ENCODE measurements at regions not wholly inside any gene's neighbourhood (a gene's known extent, or its start where the extent isn't known, plus 50 kb on each side); places are given as distances from the start of the nearest gene placed in this dataset.
"Not testable (repeated sequence)": the region's sequence is repeated elsewhere in the genome, so short reads cannot be mapped to it uniquely, and the experiment has no call there.

DNA sequence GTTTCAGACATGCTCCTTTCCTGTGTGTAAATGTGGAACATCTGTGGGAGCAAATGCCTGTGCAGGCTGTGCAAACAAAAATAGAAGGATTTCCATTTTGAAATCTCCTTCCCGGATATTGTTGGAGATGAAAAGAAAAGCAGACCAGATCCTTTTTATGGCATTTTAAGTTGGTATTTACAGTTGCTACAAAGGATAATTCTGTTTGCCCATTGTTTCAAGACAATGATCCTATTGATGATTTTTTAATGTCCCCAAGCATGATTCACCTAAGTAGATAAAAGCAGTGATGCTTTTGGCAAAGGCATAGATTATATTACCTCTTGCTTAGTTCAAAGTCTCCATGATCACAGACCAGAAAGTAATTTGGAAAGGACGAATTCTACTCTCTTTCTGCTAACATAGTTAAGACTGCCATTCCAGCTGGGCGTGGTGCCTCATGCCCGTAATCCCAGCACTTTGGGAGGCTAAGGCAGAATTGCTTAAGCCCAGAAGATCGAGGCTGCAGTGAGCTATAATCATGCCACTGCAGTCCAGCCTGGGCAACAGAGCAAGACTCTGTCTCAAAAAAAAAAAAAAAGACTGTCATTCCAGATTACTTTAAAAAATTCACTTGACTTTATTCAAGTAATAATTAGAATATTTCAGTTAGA is 209.6 kb upstream of the SLC39A10 start:
- H3K4me1 ChIP-seq (ENCODE audit: control insufficient read depth, low read depth, low read length), result no peaks in the 10 kb centered on the region
- no peak overlapping the region for H3K9ac ChIP-seq (ENCODE audit: low read length)
- H3K27me3 ChIP-seq (ENCODE audit: control insufficient read depth, insufficient read depth, low read length), result no peaks in the 10 kb centered on the region
- no peaks in the 10 kb centered on the region for H3K9me3 ChIP-seq (ENCODE audit: control insufficient read depth, low read depth, low read length)
- H3K27ac ChIP-seq (ENCODE audit: low read length), result no peak overlapping the region
- H3K4me3 ChIP-seq (ENCODE audit: low read length), result no peak overlapping the region
- no peaks in the 10 kb centered on the region for H3K36me3 ChIP-seq (ENCODE audit: control insufficient read depth, low read depth, low read length)

DNA sequence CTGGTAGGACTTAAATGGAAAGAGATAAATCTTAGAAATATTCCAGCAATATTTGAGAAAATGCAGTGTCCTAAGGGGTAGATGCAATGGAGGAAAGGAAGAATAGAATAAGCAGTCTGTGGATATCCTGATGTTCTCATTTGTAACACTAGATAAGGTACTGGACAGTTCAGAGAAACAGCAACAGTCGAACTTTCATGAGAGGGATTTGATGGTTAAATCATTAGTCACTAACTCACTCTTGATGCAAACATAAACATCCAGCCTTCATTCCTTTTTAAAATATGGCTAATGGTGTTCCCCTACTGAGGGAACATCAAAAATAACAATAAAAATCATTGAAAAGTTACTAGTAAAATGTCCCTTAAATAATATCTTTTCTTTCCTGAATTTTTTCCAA is 211.4 kb upstream of the SLC39A10 start:
- Histone ChIP-seq H3K4me1 (ENCODE audit: control insufficient read depth, low read depth, low read length) (no peaks in the 10 kb centered on the region), H3K36me3 (ENCODE audit: control insufficient read depth, low read depth, low read length) (no peaks in the 10 kb centered on the region), H3K27me3 (ENCODE audit: control insufficient read depth, insufficient read depth, low read length) (no peaks in the 10 kb centered on the region), H3K9me3 (ENCODE audit: control insufficient read depth, low read depth, low read length) (no peaks in the 10 kb centered on the region), H3K4me3 (ENCODE audit: low read length) (no peak overlapping the region), H3K9ac (ENCODE audit: low read length) (no peak overlapping the region), H3K27ac (ENCODE audit: low read length) (no peak overlapping the region)

DNA sequence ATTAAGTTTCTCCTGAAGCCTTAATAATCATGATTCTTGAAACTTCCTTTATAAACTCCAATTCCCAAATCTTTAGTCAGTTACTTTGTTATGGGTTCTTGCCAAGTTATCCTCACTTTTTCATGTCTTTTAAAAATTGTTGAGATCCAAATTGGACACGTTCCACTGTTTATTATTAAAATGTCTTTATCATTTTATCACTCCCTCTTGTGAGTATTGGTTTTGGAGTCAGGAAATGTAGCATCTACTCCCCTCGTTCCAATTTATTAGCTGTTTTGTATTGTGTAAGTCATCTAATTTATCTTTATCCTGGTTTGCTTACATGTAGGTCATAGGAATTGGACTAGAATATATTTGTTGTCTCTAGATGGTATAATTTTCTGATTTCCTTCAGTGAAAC is 213.1 kb upstream of the SLC39A10 start:
- Histone ChIP-seq H3K27me3 (ENCODE audit: control insufficient read depth, insufficient read depth, low read length) (no peaks in the 10 kb centered on the region), H3K4me3 (ENCODE audit: low read length) (no peak overlapping the region), H3K36me3 (ENCODE audit: control insufficient read depth, low read depth, low read length) (no peaks in the 10 kb centered on the region), H3K4me1 (ENCODE audit: control insufficient read depth, low read depth, low read length) (no peaks in the 10 kb centered on the region), H3K9me3 (ENCODE audit: control insufficient read depth, low read depth, low read length) (no peaks in the 10 kb centered on the region), H3K27ac (ENCODE audit: low read length) (no peak overlapping the region), H3K9ac (ENCODE audit: low read length) (no peak overlapping the region)

DNA sequence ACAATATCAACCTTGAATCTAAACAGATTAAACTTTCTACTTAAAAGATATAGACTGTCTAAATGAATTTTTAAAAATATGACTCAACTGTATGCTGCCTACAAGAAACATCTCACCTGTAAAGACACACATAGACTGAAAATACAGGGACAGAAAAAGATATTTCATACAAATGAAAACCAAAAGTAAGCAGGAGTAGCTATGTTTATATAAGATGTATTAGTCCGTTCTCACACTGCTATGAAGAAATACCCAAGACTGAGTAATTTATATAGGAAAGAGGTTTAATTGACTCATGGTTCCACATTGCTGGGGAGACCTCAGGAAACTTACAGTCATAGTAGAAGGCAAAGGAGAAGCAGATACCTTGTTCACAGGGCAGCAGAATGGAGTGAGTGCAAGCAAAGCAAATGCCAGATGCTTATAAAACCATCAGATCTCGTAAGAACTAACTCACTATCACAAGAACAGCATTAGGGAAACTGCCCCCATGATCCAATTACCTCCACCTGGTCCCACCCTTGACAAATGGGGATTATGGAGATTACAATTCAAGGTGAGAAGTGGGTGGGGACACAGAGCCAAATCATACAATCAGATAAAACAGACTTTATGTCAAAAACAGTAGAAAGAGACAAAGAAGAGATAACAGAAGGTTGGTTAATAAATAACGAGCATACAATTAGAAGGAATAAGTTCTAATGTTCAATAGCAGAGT is 214.4 kb upstream of the SLC39A10 start:
- no peaks in the 10 kb centered on the region for H3K4me1 ChIP-seq (ENCODE audit: control insufficient read depth, low read depth, low read length)
- no peak overlapping the region for H3K27ac ChIP-seq (ENCODE audit: low read length)
- no peak overlapping the region for H3K9ac ChIP-seq (ENCODE audit: low read length)
- H3K27me3 ChIP-seq (ENCODE audit: control insufficient read depth, insufficient read depth, low read length), result no peaks in the 10 kb centered on the region
- H3K36me3 ChIP-seq (ENCODE audit: control insufficient read depth, low read depth, low read length), result no peaks in the 10 kb centered on the region
- H3K4me3 ChIP-seq (ENCODE audit: low read length), result no peak overlapping the region
- no peaks in the 10 kb centered on the region for H3K9me3 ChIP-seq (ENCODE audit: control insufficient read depth, low read depth, low read length)

DNA sequence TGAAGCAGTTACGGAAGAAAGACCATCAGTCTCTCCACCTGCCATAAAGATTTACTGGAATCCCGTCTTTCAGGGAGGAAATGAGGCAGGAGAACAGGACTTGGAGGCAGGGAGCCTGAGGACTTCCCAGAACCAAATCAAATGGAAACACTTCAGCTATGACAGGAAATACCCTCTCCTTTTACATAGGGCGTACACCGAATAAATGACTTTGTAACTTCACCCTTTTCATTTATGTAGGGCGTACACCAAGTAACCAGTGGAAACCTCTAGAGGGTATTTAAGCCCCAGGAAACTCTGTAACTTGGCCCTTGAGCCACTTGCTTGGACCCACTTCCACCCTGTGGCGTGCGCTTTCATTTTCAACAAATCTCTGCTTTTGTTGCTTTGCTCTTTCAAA is 218.3 kb upstream of the SLC39A10 start:
- H3K9me3 ChIP-seq (ENCODE audit: control insufficient read depth, low read depth, low read length), result no peaks in the 10 kb centered on the region
- H3K9ac ChIP-seq (ENCODE audit: low read length), result no peak overlapping the region
- no peaks in the 10 kb centered on the region for H3K36me3 ChIP-seq (ENCODE audit: control insufficient read depth, low read depth, low read length)
- H3K27ac ChIP-seq (ENCODE audit: low read length), result no peak overlapping the region
- H3K27me3 ChIP-seq (ENCODE audit: control insufficient read depth, insufficient read depth, low read length), result no peaks in the 10 kb centered on the region
- H3K4me3 ChIP-seq (ENCODE audit: low read length), result no peak overlapping the region
- H3K4me1 ChIP-seq (ENCODE audit: control insufficient read depth, low read depth, low read length), result no peaks in the 10 kb centered on the region

DNA sequence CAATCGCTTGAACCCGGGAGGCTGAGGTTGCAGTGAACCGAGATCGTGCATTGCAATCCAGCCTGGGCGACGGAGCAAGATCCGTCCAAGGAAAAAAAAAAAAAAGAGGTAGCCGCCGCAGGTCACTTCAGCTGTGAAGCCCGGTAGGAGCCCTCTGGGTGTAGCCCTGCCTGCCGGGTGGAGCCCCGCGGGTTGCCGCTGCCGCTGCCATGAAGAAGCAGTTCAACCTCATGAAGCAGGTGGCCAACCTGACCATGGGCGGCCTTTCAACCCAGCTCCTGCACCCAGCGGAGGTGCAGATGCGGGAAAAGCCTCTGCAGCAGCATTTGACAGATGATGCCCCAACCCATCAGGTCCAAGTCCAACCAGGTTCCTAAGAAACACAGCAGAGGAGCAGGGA is 219.5 kb upstream of the SLC39A10 start:
- Histone ChIP-seq H3K4me3 (ENCODE audit: low read length) (no peak overlapping the region), H3K36me3 (ENCODE audit: control insufficient read depth, low read depth, low read length) (no peaks in the 10 kb centered on the region)

DNA sequence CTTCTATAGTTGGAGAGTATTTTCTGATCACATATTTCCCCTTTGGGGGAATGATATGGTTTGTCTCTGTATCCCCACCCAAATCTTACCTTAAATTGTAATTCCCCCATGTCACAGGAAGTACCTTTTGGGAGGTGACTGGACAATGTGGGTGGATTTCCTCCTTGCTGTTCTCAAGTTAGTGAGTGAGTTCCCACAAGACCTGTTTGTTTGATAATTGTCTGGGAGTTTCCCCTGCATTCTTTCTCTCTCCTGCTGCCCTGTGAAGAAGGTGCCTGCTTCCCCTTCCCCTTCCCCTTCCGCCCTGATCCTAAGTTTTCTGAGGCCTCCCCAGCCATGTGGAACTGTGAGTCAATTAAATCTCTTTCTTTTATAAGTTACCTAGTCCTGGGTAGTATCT is 222.7 kb upstream of the SLC39A10 start:
- no peaks in the 10 kb centered on the region for H3K9me3 ChIP-seq (ENCODE audit: control insufficient read depth, low read depth, low read length)
- H3K36me3 ChIP-seq (ENCODE audit: control insufficient read depth, low read depth, low read length), result no peaks in the 10 kb centered on the region
- H3K4me3 ChIP-seq (ENCODE audit: low read length), result no peak overlapping the region
- no peak overlapping the region for H3K27ac ChIP-seq (ENCODE audit: low read length)
- no peaks in the 10 kb centered on the region for H3K27me3 ChIP-seq (ENCODE audit: control insufficient read depth, insufficient read depth, low read length)
- no peak overlapping the region for H3K9ac ChIP-seq (ENCODE audit: low read length)
- H3K4me1 ChIP-seq (ENCODE audit: control insufficient read depth, low read depth, low read length), result no peaks in the 10 kb centered on the region

More for the DNA sequence above, 219.5 kb upstream of the SLC39A10 start:
- Histone ChIP-seq H3K27ac (ENCODE audit: low read length) (no peak overlapping the region), H3K9me3 (ENCODE audit: control insufficient read depth, low read depth, low read length) (no peaks in the 10 kb centered on the region), H3K27me3 (ENCODE audit: control insufficient read depth, insufficient read depth, low read length) (no peaks in the 10 kb centered on the region), H3K9ac (ENCODE audit: low read length) (no peak overlapping the region), H3K4me1 (ENCODE audit: control insufficient read depth, low read depth, low read length) (no peaks in the 10 kb centered on the region)

DNA sequence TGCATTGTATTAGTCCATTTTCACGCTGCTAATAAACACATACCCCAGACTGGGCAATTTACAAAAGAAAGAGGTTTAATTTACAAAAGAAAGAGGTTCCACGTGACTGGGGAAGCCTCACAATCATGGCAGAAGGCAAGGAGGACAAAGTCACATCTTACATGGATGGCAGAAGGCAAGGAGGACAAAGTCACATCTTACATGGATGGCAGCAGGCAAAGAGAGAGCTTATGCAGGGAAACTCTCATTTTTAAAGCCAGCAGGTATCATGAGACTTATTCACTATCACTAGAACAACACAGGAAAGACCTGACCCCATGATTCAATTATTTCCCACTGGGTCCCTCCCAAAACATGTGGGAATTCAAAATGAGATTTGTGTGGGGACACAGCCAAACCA is 223.3 kb upstream of the SLC39A10 start:
- H3K9ac ChIP-seq (ENCODE audit: low read length); H3K36me3 ChIP-seq (ENCODE audit: control insufficient read depth, low read depth, low read length); H3K4me3 ChIP-seq (ENCODE audit: low read length); H3K4me1 ChIP-seq (ENCODE audit: control insufficient read depth, low read depth, low read length); H3K27me3 ChIP-seq (ENCODE audit: control insufficient read depth, insufficient read depth, low read length); H3K9me3 ChIP-seq (ENCODE audit: control insufficient read depth, low read depth, low read length); H3K27ac ChIP-seq (ENCODE audit: low read length): not testable (repeated sequence)

DNA sequence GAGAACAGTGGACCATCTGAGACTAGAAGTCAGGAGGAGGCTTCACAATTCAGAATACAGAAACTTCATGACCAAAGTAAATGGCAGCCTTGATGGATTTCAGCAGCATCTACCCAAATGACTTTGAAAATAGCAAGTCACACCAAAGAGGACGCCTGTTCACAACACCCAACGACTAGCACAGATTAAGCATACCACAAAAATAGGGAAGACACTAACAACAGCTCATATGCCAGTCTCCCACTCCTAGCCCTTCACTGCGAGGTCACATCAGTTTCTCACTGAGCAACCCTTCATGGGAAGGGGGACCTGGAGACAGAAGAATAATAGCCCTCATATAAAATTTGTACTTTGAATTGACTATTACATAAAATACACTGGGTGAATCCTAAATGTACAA is 228.4 kb upstream of the SLC39A10 start:
- no peak overlapping the region for H3K9ac ChIP-seq (ENCODE audit: low read length)
- H3K36me3 ChIP-seq (ENCODE audit: control insufficient read depth, low read depth, low read length), result no peaks in the 10 kb centered on the region
- no peaks in the 10 kb centered on the region for H3K9me3 ChIP-seq (ENCODE audit: control insufficient read depth, low read depth, low read length)
- H3K4me3 ChIP-seq (ENCODE audit: low read length), result no peak overlapping the region
- no peak overlapping the region for H3K27ac ChIP-seq (ENCODE audit: low read length)
- peaks cover 4% of the 10 kb centered on the region for H3K4me1 ChIP-seq (ENCODE audit: control insufficient read depth, low read depth, low read length)
- no peaks in the 10 kb centered on the region for H3K27me3 ChIP-seq (ENCODE audit: control insufficient read depth, insufficient read depth, low read length)

DNA sequence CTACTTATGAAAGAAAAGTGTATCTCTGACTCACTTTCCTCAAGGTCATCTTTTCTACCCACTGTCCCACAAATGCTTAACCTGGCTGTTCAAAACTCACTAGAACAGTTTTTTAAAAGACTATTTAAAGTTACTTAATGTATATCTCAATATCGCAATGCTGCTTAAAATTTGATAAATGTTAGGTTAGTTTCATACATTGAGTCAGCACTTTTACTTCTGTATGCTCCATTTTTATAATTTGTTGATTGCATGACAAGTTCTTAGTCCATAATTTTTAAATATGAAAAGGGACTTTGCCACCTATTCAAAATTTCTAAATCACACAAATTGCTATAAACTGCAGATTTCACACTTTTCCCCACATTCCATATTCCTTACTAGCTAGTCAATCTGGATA is 231.7 kb upstream of the SLC39A10 start:
- peaks cover 4% of the 10 kb centered on the region for H3K4me1 ChIP-seq (ENCODE audit: control insufficient read depth, low read depth, low read length)
- H3K27me3 ChIP-seq (ENCODE audit: control insufficient read depth, insufficient read depth, low read length), result no peaks in the 10 kb centered on the region
- no peak overlapping the region for H3K9ac ChIP-seq (ENCODE audit: low read length)

DNA sequence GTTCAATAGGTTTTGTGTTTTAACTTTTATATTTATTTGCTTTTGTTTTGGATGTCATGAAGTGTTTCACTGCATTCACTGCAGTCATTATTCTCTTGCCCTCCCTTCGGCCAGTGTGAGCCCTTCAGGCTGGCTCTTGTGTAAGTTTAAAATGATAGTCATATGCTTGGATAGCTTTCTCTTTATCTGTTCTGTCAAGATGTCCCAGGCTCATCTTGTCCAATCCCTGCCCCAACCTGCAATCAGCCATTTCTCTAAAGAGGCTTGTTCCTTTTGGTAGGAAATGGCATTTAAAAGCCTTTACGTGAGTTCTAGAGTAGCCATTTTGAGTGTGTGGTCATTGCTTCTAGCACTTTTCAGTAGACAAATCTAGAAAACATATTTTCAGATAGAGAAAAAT is 238.0 kb upstream of the SLC39A10 start:
- no peak overlapping the region for H3K27ac ChIP-seq (ENCODE audit: low read length)
- H3K4me1 ChIP-seq (ENCODE audit: control insufficient read depth, low read depth, low read length), result no peaks in the 10 kb centered on the region
- H3K9me3 ChIP-seq (ENCODE audit: control insufficient read depth, low read depth, low read length), result no peaks in the 10 kb centered on the region
- no peak overlapping the region for H3K4me3 ChIP-seq (ENCODE audit: low read length)
- no peaks in the 10 kb centered on the region for H3K36me3 ChIP-seq (ENCODE audit: control insufficient read depth, low read depth, low read length)
- no peak overlapping the region for H3K9ac ChIP-seq (ENCODE audit: low read length)
- H3K27me3 ChIP-seq (ENCODE audit: control insufficient read depth, insufficient read depth, low read length), result no peaks in the 10 kb centered on the region

More for the DNA sequence above, 231.7 kb upstream of the SLC39A10 start:
- Histone ChIP-seq H3K27ac (ENCODE audit: low read length) (no peak overlapping the region), H3K36me3 (ENCODE audit: control insufficient read depth, low read depth, low read length) (no peaks in the 10 kb centered on the region), H3K9me3 (ENCODE audit: control insufficient read depth, low read depth, low read length) (no peaks in the 10 kb centered on the region), H3K4me3 (ENCODE audit: low read length) (no peak overlapping the region)

DNA sequence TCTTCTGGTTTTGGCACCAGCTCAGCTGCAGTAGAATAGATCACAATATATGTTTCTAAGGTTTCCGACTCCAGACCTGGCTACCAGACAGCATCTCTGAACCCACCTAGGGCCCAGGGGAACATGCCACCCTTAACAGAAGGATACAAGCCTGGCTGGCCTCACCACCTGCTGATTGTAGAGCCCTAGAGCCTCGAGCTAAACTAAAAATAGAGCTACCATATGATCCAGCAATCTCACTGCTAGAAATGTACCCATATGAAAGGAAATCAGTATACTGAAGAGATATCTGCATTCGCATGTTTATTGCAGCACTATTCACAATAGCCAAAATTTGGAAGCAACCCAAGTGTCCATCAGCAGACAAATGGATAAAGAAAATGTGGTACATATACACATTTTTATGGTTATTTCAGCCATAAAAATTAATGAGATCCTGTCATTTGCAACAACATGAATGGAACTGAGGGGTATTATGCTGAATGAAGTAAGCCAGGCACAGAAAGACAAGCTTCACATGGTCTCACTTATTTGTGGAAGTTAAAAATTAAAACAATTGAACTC is 242.4 kb upstream of the SLC39A10 start:
- H3K9ac ChIP-seq (ENCODE audit: low read length), result no peak overlapping the region
- no peaks in the 10 kb centered on the region for H3K9me3 ChIP-seq (ENCODE audit: control insufficient read depth, low read depth, low read length)
- peaks cover 21% of the 10 kb centered on the region for H3K4me1 ChIP-seq (ENCODE audit: control insufficient read depth, low read depth, low read length)
- no peaks in the 10 kb centered on the region for H3K36me3 ChIP-seq (ENCODE audit: control insufficient read depth, low read depth, low read length)
- H3K27ac ChIP-seq (ENCODE audit: low read length), result no peak overlapping the region
- H3K27me3 ChIP-seq (ENCODE audit: control insufficient read depth, insufficient read depth, low read length), result no peaks in the 10 kb centered on the region
- no peak overlapping the region for H3K4me3 ChIP-seq (ENCODE audit: low read length)
